HG02840 (cell line): ENCODE measurements at regions not wholly inside any gene's neighbourhood (a gene's known extent, or its start where the extent isn't known, plus 50 kb on each side); places are given as distances from the start of the nearest gene placed in this dataset.

Experiments used
- ATAC-seq: cut with Tn5 transposase; IDR thresholded peaks from one replicate; pipeline ENCODE4 v1.9.1; 2021; ENCODE audit warnings: mild to moderate bottlenecking, moderate library complexity, moderate number of reproducible peaks; ENCODE audit not compliant: unreplicated experiment, low FRiP score

GRCh38 chr15:94745371-94745770, 514.0 kb downstream of the MCTP2 start:
- no peak for ATAC-seq

GRCh38 chr15:94747510-94747909, 516.1 kb downstream of the MCTP2 start:
- ATAC-seq, result no peak

GRCh38 chr15:94749811-94750617, 518.7 kb downstream of the MCTP2 start:
- ATAC-seq, result no peak

- ATAC-seq, result no peak
These were observed 529.0 kb downstream of the MCTP2 start for GRCh38 chr15:94760348-94760747.

GRCh38 chr15:94761574-94761973, 530.2 kb downstream of the MCTP2 start:
- ATAC-seq, result no peak

GRCh38 chr15:94769089-94769488, 537.7 kb downstream of the MCTP2 start:
- no peak for ATAC-seq

- ATAC-seq, result no peak
These were observed 538.8 kb downstream of the MCTP2 start for GRCh38 chr15:94770199-94770598.

GRCh38 chr15:94777037-94777436, 545.7 kb downstream of the MCTP2 start:
- ATAC-seq, result no peak

- no peak for ATAC-seq
These were observed 547.5 kb downstream of the MCTP2 start for GRCh38 chr15:94778840-94779239.

GRCh38 chr15:94780166-94780565, 548.8 kb downstream of the MCTP2 start:
- no peak for ATAC-seq

- no peak for ATAC-seq
These were observed 553.7 kb downstream of the MCTP2 start for GRCh38 chr15:94785091-94785490.

- ATAC-seq, result no peak
These were observed 559.6 kb downstream of the MCTP2 start for GRCh38 chr15:94791008-94791407.

- no peak for ATAC-seq
These were observed 560.1 kb downstream of the MCTP2 start for GRCh38 chr15:94791510-94791909.

- no peak for ATAC-seq
These were observed 560.8 kb downstream of the MCTP2 start for GRCh38 chr15:94792196-94792595.

GRCh38 chr15:94793207-94793606, 561.8 kb downstream of the MCTP2 start:
- no peak for ATAC-seq

- ATAC-seq, result no peak
These were observed 562.3 kb downstream of the MCTP2 start for GRCh38 chr15:94793641-94794040.

- ATAC-seq, result no peak
These were observed 573.3 kb downstream of the MCTP2 start for GRCh38 chr15:94804613-94805012.

GRCh38 chr15:94815110-94815731, 583.9 kb downstream of the MCTP2 start:
- no peak for ATAC-seq

GRCh38 chr15:94815914-94816313, 584.6 kb downstream of the MCTP2 start:
- ATAC-seq, result no peak

GRCh38 chr15:94829887-94830884, 598.8 kb downstream of the MCTP2 start:
- ATAC-seq, result no peak

- no peak for ATAC-seq
These were observed 602.6 kb downstream of the MCTP2 start for GRCh38 chr15:94834000-94834399.
